ENCODE measurements at regions not wholly inside any gene's neighbourhood (a gene's known extent, or its start where the extent isn't known, plus 50 kb on each side); places are given as distances from the start of the nearest gene placed in this dataset.

DNA sequence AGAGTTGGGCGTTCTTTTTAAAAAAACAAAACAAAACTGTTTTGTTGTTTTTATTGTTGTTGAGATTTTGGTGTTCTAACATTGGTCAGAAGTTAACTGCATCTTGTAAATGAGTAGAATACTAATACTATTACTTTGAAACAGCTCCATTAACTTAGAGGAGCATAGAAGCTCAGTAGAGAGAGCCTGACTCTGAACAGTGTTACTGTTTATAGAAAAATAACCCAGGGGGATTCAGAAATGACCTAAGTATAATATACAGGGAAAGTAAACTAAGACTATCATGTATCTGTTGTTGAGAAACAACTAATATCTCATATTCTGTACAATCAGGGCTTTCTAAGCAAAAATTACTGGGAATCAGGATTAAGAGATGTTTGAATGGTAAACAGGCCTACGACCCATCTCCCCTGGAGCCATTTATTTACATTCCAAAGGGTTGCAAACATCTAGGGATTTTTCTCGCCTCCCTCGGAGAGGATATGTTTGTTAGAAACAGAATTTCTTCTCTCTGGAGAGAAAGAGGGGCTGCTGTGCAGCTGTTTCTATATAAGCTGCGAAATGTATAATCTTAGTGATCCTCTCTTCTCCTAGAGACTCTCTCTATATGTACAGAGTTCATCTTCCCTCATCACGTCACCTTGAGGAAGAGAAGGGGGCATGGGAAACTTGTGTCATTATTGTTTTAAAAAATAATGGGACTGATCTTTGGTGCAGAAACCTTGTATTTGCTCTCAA, 827.5 kb upstream of the DPPA4 start:
- TF ChIP-seq MAX (CRISPR knock-in tag; IDR thresholded peaks at IDR 0.05) (no peak), JUN (CRISPR knock-in tag; IDR thresholded peaks at IDR 0.05) (no peak), CTCF (IDR thresholded peaks at IDR 0.05) (no peak), NR2C2 (CRISPR knock-in tag; IDR thresholded peaks at IDR 0.05) (no peak), ZNF232 (CRISPR knock-in tag; IDR thresholded peaks at IDR 0.05) (no peak), NFE2L1 (CRISPR knock-in tag; IDR thresholded peaks at IDR 0.05) (no peak), ZNF416 (CRISPR knock-in tag; IDR thresholded peaks at IDR 0.05) (no peak), ATF1 (CRISPR knock-in tag; IDR thresholded peaks at IDR 0.05) (no peak), CDX4 (CRISPR knock-in tag; IDR thresholded peaks at IDR 0.05; ENCODE audit: borderline replicate concordance) (no peak), ZNF121 (CRISPR knock-in tag; IDR thresholded peaks at IDR 0.05) (no peak), TEAD4 (CRISPR knock-in tag; IDR thresholded peaks at IDR 0.05) (no peak)
- TF ChIP-seq, protein P1, sequence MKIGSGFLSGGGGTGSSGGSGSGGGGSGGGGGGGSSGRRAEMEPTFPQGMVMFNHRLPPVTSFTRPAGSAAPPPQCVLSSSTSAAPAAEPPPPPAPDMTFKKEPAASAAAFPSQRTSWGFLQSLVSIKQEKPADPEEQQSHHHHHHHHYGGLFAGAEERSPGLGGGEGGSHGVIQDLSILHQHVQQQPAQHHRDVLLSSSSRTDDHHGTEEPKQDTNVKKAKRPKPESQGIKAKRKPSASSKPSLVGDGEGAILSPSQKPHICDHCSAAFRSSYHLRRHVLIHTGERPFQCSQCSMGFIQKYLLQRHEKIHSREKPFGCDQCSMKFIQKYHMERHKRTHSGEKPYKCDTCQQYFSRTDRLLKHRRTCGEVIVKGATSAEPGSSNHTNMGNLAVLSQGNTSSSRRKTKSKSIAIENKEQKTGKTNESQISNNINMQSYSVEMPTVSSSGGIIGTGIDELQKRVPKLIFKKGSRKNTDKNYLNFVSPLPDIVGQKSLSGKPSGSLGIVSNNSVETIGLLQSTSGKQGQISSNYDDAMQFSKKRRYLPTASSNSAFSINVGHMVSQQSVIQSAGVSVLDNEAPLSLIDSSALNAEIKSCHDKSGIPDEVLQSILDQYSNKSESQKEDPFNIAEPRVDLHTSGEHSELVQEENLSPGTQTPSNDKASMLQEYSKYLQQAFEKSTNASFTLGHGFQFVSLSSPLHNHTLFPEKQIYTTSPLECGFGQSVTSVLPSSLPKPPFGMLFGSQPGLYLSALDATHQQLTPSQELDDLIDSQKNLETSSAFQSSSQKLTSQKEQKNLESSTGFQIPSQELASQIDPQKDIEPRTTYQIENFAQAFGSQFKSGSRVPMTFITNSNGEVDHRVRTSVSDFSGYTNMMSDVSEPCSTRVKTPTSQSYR (CRISPR knock-in tag; IDR thresholded peaks at IDR 0.05): no peak
- TF ChIP-seq, protein P2, sequence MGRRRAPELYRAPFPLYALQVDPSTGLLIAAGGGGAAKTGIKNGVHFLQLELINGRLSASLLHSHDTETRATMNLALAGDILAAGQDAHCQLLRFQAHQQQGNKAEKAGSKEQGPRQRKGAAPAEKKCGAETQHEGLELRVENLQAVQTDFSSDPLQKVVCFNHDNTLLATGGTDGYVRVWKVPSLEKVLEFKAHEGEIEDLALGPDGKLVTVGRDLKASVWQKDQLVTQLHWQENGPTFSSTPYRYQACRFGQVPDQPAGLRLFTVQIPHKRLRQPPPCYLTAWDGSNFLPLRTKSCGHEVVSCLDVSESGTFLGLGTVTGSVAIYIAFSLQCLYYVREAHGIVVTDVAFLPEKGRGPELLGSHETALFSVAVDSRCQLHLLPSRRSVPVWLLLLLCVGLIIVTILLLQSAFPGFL (CRISPR knock-in tag; IDR thresholded peaks at IDR 0.05; ENCODE audit: borderline replicate concordance): no peak

Measured in WTC11 (cell line).